PC-3 (cell line): ENCODE measurements at regions not wholly inside any gene's neighbourhood (a gene's known extent, or its start where the extent isn't known, plus 50 kb on each side); places are given as distances from the start of the nearest gene placed in this dataset.

Experiments used
- ATAC-seq: fragments of 200-7000 bp; cut with Tn5 transposase; 2 replicates; pipeline ENCODE4 v1.9.1; 2020; ENCODE audit warnings: mild to moderate bottlenecking, moderate library complexity
- BruUV-seq: library from RNA; stranded (reverse); fragments of 400-500 nt; replicated peaks from 2 replicates; lab custom pipeline; 2021; lab: Mats Ljungman, UMichigan
- CTCF ChIA-PET: fragments of 300-600 bp; sonication (Branson Sonifier 250); formaldehyde crosslinking; loops from one replicate; lab custom pipeline; 2022; ENCODE audit warnings: antibody characterized with exemption; lab: Charles Lee
- POLR2A ChIA-PET: fragments of 300-600 bp; sonication (Branson Sonifier 250); formaldehyde crosslinking; loops from one replicate; lab custom pipeline; 2022; ENCODE audit warnings: antibody characterized with exemption; ENCODE audit not compliant: unreplicated experiment; lab: Charles Lee
- DNase-seq: peaks from one replicate; pipeline ENCODE4 v3.0.0-alpha.2; 2015
- H2AFZ ChIP-seq: fragments of 300-600 bp; sonication (generic); 2 replicates; pipeline ENCODE4 v1.6.0; 2016; ENCODE audit warnings: antibody characterized with exemption, low read length
- H3F3A ChIP-seq: fragments of 300-600 bp; sonication (generic); one replicate; pipeline ENCODE4 v1.6.0; 2017; ENCODE audit warnings: antibody characterized with exemption, low read length, control low read depth, mild to moderate bottlenecking; ENCODE audit not compliant: unreplicated experiment
- H3K27ac ChIP-seq: fragments of 300-600 bp; sonication (generic); 2 replicates; pipeline ENCODE4 v1.5.1; 2016; ENCODE audit warnings: mild to moderate bottlenecking, low read length
- H3K27me3 ChIP-seq: fragments of 300-600 bp; sonication (generic); 2 replicates; pipeline ENCODE4 v1.6.1; 2016; ENCODE audit warnings: low read length, mixed read lengths
- H3K36me3 ChIP-seq: fragments of 300-600 bp; sonication (generic); 2 replicates; pipeline ENCODE4 v1.6.1; 2016; ENCODE audit warnings: low read depth, mixed run types, low read length, mixed read lengths
- H3K4me1 ChIP-seq: fragments of 300-600 bp; sonication (generic); 2 replicates; pipeline ENCODE4 v1.5.1; 2016; ENCODE audit warnings: low read length; ENCODE audit not compliant: insufficient read depth
- H3K4me2 ChIP-seq: fragments of 300-600 bp; sonication (generic); 2 replicates; pipeline ENCODE4 v1.6.0; 2016; ENCODE audit warnings: low read length
- H3K4me3 ChIP-seq: fragments of 300-600 bp; sonication (generic); 2 replicates; pipeline ENCODE4 v1.5.1; 2016; ENCODE audit warnings: mild to moderate bottlenecking, low read length, mixed read lengths
- H3K79me2 ChIP-seq: fragments of 300-600 bp; sonication (generic); 2 replicates; pipeline ENCODE4 v1.6.1; 2017; ENCODE audit warnings: low read length, mixed read lengths
- H3K9ac ChIP-seq: fragments of 300-600 bp; sonication (generic); 2 replicates; pipeline ENCODE4 v1.6.0; 2016; ENCODE audit warnings: mild to moderate bottlenecking, low read length
- H3K9me2 ChIP-seq: fragments of 300-600 bp; sonication (generic); replicated peaks from 2 replicates; pipeline ENCODE4 v1.6.1; 2016; ENCODE audit warnings: mixed run types, low read length, mixed read lengths
- H3K9me3 ChIP-seq: fragments of 300-600 bp; sonication (generic); 2 replicates; pipeline ENCODE4 v1.6.1; 2016; ENCODE audit warnings: low read length, mixed read lengths
- H4K20me1 ChIP-seq: fragments of 300-600 bp; sonication (generic); 2 replicates; pipeline ENCODE4 v1.6.1; 2016; ENCODE audit warnings: low read length, mixed read lengths
- EZH2 ChIP-seq: fragments of 300-600 bp; sonication (generic); IDR thresholded peaks from one replicate; pipeline ENCODE4 v1.6.1; 2017; ENCODE audit warnings: antibody characterized with exemption, mild to moderate bottlenecking, low read length; ENCODE audit not compliant: unreplicated experiment
- EZH2phosphoT487 ChIP-seq: fragments of 300-600 bp; sonication (generic); IDR thresholded peaks from 2 replicates; pipeline ENCODE4 v1.6.1; 2018; ENCODE audit warnings: mild to moderate bottlenecking, antibody characterized with exemption, low read length, borderline replicate concordance
- intact Hi-C: fragments of 100-400 bp; cut with micrococcal nuclease; formaldehyde crosslinking; loops from 2 replicates; pipeline ENCODE4 v1.9.0; 2023
- TF ChIP-seq, protein P1 (sequence below): fragments of 300-600 bp; sonication (generic); conservative IDR thresholded peaks from 2 replicates; pipeline ENCODE4 v1.5.1; 2017; ENCODE audit warnings: antibody characterized with exemption, low read depth, mild to moderate bottlenecking, low read length

DNA sequence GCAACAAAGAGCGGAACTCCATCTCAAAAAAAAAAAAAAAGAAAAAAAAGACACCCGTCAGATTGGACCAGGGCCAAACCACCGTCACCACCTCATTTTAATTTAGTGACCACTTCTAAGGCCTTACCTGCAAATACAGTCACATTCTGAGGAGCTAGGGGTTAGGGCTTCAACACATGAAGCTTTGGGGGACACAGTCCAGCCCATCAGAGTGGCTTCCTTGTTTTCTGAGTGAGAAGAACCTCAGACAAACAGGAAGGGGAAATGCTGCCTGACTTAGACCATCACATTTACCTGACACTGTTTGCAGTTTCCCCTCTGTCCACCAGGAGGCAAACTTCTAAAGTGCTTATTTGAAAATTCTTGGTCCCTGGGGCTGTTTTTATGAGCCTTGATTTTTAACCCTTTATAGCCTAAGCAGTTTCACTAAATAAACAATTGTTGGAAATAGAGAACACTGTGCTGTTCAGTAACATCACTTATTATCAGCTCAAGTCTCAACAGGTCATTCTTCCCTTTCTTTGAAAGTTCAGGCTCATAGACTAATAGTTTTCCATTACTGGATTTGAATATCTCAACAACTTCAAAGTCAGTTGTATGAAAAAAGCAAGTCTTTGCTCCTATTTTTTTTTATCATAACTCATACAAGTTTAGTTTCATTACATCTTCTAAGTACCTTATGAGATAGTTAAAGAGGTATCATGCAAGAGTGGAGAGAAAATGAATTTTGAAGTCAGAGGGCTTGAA lies 74.9 kb upstream of the WASF3 start:
- Histone ChIP-seq H2AFZ (peak overlapping the region; percentile 88), H3F3A (no peaks in the 10 kb centered on the region), H3K9me2 (no peaks in the 10 kb centered on the region), H3K9ac (no peak overlapping the region), H3K27ac (no peak overlapping the region), H3K4me1 (peaks cover 5% of the 10 kb centered on the region; the same call in 1 of the 2 replicates), H3K27me3 (no peaks in the 10 kb centered on the region), H3K9me3 (no peaks in the 10 kb centered on the region), H3K36me3 (no peaks in the 10 kb centered on the region), H3K79me2 (no peaks in the 10 kb centered on the region), H3K4me2 (peak overlapping the region; percentile 75), H4K20me1 (no peaks in the 10 kb centered on the region), H3K4me3 (peak overlapping the region; percentile 50)
- intact Hi-C loops = loop anchor here (1.0 kb wide), 1 partner anchor 216 kb away; no protein-coding TSS in a partner anchor
- DNase-seq (peak; percentile 82), ATAC-seq (no peak)
- CTCF ChIA-PET = no interaction called here
- BruUV-seq = no TSS peak
- TF ChIP-seq EZH2 = no peak
- TF ChIP-seq, protein P1, sequence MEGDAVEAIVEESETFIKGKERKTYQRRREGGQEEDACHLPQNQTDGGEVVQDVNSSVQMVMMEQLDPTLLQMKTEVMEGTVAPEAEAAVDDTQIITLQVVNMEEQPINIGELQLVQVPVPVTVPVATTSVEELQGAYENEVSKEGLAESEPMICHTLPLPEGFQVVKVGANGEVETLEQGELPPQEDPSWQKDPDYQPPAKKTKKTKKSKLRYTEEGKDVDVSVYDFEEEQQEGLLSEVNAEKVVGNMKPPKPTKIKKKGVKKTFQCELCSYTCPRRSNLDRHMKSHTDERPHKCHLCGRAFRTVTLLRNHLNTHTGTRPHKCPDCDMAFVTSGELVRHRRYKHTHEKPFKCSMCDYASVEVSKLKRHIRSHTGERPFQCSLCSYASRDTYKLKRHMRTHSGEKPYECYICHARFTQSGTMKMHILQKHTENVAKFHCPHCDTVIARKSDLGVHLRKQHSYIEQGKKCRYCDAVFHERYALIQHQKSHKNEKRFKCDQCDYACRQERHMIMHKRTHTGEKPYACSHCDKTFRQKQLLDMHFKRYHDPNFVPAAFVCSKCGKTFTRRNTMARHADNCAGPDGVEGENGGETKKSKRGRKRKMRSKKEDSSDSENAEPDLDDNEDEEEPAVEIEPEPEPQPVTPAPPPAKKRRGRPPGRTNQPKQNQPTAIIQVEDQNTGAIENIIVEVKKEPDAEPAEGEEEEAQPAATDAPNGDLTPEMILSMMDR = peak; percentile 82
- TF ChIP-seq EZH2phosphoT487 = no peak
- POLR2A ChIA-PET = no interaction called here

DNA sequence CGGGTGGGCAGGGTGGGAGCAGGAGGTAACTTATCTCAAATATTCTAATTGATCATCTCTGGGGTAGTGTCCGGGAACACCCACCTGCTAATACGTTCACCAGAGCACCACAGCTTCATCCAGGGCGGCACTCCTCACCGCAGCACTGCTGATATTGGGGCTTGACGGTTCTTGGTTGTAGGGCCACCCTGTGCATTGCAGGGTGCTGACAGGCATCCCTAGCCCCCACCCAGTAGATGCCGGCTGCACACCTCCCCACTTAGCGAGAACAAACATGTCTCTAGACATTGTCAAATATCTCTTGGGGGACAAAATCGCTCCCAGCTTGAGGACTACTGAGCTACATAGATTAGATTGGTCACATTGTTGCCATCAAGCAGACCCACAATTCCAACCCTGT lies 73.9 kb upstream of the WASF3 start:
- no peaks in the 10 kb centered on the region for H3K36me3 ChIP-seq
- DNase-seq (no peak), ATAC-seq (no peak)
- H3K4me2 ChIP-seq = no peak overlapping the region
- no peaks in the 10 kb centered on the region for H3F3A ChIP-seq
- no TSS peak for BruUV-seq
- 0 out of 2 replicates have a peak, but pooled peaks cover under 1% of the 10 kb centered on the region for H3K27me3 ChIP-seq
- H3K4me3 ChIP-seq = no peak overlapping the region
- no peak overlapping the region for H3K27ac ChIP-seq
- TF ChIP-seq, protein P1 = no peak
- TF ChIP-seq EZH2 (no peak), EZH2phosphoT487 (no peak)
- no peak overlapping the region for H2AFZ ChIP-seq
- CTCF ChIA-PET = interaction anchor here (0.6 kb wide), 1 partner anchor 146 kb away, joined by 3 read pairs; no protein-coding TSS in a partner anchor
- no peaks in the 10 kb centered on the region for H3K9me3 ChIP-seq
- H3K9ac ChIP-seq = no peak overlapping the region
- H4K20me1 ChIP-seq = no peaks in the 10 kb centered on the region
- intact Hi-C loops = no loop called here
- POLR2A ChIA-PET = no interaction called here
- H3K79me2 ChIP-seq = no peaks in the 10 kb centered on the region
- H3K4me1 ChIP-seq = peaks cover 5% of the 10 kb centered on the region; the same call in 1 of the 2 replicates
- no peaks in the 10 kb centered on the region for H3K9me2 ChIP-seq

DNA sequence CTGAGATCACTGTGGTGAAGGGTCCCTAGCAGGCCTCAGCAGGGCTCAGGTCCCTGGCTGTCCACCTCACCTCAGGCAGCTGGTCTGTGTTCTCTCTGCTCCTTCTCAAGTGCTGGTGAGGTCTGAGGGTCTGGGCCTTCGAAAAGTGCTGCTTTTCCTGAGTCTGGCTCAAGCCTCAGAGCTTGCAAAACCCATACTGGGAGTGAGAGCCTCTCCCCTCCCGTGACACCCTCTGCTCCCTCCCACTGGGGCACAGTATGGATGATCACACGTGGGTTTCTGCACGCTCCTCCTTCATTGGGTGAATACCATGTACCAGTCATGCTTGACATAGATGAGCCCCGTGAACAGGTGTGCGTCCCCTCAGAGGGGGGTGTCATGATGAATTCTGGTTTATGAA lies 73.3 kb upstream of the WASF3 start:
- H3K36me3 ChIP-seq = no peaks in the 10 kb centered on the region
- CTCF ChIA-PET = no interaction called here
- intact Hi-C loops = no loop called here

More for the DNA sequence above, 73.3 kb upstream of the WASF3 start:
- Histone ChIP-seq H3K9ac (no peak overlapping the region), H3K9me3 (no peaks in the 10 kb centered on the region), H2AFZ (no peak overlapping the region), H3K27me3 (peaks cover 7% of the 10 kb centered on the region; the same call in 1 of the 2 replicates), H3K27ac (no peak overlapping the region), H3K4me2 (no peak overlapping the region), H3K9me2 (no peaks in the 10 kb centered on the region), H3F3A (no peaks in the 10 kb centered on the region), H4K20me1 (no peaks in the 10 kb centered on the region), H3K79me2 (no peaks in the 10 kb centered on the region), H3K4me1 (peaks cover 5% of the 10 kb centered on the region; the same call in 1 of the 2 replicates), H3K4me3 (no peak overlapping the region)
- BruUV-seq = no TSS peak
- TF ChIP-seq EZH2phosphoT487 (no peak), EZH2 (no peak)
- TF ChIP-seq, protein P1 = no peak
- ATAC-seq (no peak), DNase-seq (no peak)
- POLR2A ChIA-PET = no interaction called here
